ENCODE measurements at regions not wholly inside any gene's neighbourhood (a gene's known extent, or its start where the extent isn't known, plus 50 kb on each side); places are given as distances from the start of the nearest gene placed in this dataset.

DNA sequence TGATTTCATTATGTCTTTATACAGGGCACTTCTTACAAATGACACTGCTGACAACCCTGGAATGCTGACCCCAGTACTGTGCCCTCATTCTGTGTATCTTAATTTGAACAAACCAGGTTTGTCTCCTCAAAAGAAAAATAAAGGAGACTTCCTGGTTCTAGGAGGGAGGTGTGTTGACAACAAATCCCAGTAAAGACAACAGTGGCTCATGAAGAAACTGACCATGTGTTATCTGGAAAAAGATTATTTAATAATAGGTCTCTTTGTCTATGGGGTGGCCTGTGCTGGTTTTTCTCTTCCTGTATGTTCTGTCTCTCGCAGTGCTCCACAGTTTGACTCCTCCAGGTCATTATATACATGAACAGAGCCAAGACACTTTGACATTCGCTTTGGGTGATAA, 454.6 kb downstream of the LMO4 start:
- DNase-seq (ENCODE audit: low read depth), result no peak

GRCh38 chr1:87785386-87785785, 456.7 kb downstream of the LMO4 start:
- no peak for DNase-seq (ENCODE audit: low read depth)

- DNase-seq (ENCODE audit: low read depth), result no peak
These were observed 457.5 kb downstream of the LMO4 start for GRCh38 chr1:87786229-87786628.

DNA sequence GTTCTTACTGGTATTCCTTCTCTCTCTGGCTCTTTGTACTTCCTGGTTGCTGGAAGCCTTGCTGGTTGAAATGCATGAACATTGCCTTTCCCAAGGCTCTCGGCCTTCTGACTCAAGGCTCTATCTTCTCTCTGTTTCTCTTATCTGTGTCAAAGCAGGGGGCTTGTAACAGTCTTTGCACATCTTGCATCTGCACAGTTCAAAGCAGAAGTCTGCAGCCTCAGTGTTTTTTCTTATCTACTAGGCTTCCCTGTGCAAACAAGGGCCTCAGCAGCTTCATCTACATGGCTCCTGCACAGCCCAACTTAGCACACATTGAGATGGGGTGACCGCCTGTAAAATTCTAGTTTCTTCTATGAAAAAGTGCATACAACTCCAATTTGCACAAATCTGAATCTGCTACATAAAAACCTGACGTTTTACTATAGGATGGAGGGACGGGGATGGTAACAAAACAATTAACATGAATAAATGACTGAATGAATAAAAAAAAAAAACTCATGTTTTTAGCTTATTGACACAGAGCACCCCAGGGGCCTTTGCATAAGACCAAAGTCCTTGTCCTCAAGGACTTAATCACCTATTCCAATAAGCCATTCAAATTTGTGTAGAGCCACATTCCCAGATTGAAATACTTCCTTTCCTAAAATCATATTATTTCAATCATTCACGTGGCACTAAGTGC, 458.3 kb downstream of the LMO4 start:
- no peak for DNase-seq (ENCODE audit: low read depth)

DNA sequence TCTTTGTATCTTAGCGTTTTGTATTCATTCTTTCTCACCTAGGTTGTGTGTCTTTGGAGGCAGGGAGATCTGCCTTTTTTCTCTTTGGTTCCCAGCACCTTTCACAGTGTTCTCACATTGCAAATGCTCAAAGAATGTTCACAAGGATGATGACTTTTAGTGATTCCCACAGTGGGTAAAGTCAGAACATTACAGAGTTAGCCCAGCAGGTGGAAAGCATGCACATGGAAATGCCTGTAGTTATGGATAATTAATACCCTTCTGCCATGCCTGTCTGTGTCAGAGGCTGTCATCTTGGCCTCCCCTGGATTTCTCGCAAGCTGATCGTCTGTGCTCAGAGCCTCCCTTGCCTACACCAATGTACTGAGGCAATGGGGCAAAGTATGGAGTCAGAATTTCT, 458.9 kb downstream of the LMO4 start:
- peak; percentile 80 for DNase-seq (ENCODE audit: low read depth)

DNA sequence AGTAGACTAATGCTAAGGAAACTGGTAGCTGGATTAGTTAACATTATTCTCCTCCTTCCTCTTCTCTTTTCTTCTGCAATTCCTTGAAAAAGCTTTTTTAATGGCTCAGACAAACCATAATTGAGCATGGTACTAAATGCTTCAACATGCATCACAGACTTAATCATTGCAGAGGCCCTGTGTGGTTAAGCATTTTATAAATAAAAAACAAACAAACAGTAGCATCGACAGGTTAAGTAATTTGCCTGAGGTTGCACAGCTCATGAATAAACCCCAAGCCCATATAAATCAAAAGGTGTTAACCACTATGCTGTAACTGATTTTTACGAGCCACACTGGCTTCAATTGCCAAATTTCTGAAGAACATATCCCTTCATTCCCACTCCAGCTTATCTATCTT, 462.1 kb downstream of the LMO4 start:
- DNase-seq (ENCODE audit: low read depth), result peak; percentile 45

DNA sequence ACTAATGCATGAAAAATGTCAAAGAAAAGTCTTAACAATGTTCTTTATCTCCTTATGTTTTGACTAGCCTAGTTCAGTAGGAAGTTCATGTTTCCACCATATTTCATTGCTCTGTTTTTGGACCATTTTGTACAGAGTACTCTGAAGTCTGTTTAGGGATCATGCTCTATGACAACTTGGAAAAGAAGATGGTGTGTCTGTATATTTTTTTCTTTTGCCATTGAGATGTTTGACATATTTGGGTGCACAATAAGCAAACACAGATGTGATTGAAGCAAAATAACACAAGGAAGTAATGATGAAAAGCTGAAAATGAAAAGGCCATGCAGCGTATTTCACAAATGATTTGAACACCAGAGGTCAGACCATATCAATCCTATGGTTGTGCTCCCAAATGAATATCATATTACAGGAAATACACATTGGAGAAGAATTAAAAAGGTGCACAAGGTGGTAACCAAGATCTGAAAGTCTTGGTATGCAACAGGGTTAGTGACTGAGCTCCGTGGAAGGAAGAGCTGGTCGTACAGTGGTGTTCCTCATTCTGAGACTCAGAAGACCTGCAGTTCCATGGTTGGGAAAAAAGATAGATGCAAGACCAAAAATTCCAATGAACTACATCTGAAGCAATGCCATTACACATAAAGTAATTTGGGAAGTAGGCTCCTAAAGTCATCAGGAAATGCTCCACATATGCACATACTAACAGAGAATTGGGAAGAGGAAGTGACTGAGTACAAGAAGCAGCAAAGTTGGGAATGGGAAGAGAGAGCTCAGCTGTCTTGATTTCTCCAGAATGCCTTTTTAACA, 463.5 kb downstream of the LMO4 start:
- no peak for DNase-seq (ENCODE audit: low read depth)

DNA sequence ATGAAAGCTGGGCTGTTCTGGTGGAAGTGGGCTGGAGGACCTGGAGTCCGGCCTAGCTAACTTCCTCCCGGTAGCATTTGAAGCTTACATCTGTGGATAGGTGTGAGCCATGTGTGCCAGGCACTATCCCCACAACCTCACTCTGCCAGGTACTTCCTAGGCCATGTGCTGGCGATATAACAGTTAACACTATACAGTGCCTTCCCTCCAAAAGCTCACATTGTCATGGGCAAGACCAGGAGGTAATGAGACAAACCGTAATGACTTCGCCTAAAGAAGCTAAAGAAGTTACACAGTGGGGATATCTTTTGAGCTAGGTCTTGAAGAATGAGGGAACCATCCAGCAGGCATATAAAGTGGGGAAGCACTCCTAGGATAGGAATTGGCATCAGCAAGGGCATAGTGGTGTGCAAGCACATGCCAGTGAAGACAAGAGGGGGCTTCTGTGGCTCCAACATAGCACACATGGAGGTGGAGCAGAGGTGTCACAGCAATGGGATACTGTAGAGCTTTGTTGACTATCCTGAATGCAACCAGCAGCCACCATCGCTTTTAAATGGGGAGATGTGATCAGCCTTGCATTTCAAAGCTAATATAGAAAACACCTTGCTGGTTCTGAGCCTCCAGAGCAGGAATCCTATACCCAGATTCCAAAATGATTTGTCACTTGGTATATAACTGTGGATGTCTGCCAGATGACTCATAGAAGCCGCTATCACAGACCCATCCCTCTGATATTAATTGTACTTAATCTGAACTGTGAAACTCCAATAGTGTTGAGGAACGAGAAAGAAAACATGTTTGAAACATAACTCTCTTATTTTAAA, 466.3 kb downstream of the LMO4 start:
- peak; percentile 93 for DNase-seq (ENCODE audit: low read depth)

- peak; percentile 91 for DNase-seq (ENCODE audit: low read depth)
These were observed 467.1 kb downstream of the LMO4 start for GRCh38 chr1:87795615-87796337.

DNA sequence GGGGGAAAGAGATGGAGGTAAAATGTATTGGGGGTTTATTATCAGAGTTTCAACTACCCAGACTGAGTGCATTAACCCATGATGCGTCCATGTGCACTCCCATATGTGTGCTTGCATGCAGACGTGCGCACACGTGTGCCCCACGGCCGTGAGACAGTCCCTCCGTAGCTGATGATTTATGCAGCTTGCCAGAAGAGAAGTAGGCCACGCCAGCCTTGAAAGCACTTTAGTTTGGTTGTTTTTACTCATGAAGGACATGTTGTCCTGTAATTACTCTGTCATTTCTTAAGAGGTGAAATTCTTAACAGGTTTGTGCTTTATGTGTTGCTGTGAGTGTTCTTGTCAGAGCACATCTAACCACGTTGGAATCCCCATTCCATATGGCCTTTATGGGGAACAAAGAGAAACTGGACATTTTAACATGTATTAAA, 467.8 kb downstream of the LMO4 start:
- DNase-seq (ENCODE audit: low read depth), result peak; percentile 62

- no peak for DNase-seq (ENCODE audit: low read depth)
These were observed 470.8 kb downstream of the LMO4 start for GRCh38 chr1:87799451-87799850.

DNA sequence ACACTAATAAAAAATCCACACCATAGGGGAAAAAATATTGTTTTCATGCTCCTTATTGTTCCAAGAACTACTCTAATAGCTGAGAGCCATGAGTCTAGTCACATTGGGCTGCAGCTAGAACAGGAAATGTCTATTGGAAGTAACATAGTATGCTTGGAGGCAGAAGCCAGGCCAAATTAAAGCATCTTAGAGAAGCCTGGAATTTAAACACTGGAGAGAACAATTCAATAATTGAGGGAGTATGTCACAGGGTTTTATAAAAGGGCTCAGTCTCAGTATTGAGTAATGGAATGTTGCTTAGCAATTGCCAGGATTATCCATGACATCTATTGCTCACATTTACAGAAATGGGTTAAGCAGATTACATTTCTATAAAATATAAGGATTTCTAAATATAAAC, 471.3 kb downstream of the LMO4 start:
- no peak for DNase-seq (ENCODE audit: low read depth)

GRCh38 chr1:87803375-87803774, 474.7 kb downstream of the LMO4 start:
- no peak for DNase-seq (ENCODE audit: low read depth)

GRCh38 chr1:87804128-87804527, 475.4 kb downstream of the LMO4 start:
- DNase-seq (ENCODE audit: low read depth), result no peak

DNA sequence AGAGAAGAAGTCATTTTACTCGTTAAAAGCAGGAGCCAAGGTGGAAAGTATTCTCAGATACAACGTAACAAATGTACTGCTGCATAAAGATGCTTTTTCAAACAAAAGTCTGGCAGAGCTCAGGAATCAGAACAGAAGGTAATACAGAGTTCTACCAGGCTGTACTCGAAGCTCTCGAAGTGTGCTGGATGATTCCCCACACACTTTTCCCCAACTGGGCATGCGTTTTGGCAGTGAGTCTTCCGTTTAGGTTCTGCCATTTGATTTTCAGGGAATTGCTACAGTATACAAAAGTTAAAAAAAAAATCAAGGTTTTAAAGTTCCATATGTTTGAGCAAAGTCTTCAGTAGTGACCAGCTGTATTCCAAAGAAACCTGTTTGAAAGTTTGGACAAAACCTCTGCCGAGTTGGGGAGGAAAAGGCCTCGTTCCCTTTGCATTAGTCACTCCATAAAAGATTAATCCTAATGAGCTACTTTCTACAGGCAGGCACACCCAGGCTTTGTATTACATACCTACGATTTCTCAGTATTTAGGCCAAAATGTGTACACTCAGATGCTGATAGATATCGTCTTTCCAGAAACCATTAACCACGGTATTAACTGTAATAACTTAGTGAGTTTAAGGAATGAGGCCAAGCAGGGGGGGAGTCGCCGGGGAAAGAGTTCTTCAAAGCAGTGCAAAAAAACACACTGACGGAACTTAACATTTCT, 477.1 kb downstream of the LMO4 start:
- peak; percentile 96 for DNase-seq (ENCODE audit: low read depth)

DNA sequence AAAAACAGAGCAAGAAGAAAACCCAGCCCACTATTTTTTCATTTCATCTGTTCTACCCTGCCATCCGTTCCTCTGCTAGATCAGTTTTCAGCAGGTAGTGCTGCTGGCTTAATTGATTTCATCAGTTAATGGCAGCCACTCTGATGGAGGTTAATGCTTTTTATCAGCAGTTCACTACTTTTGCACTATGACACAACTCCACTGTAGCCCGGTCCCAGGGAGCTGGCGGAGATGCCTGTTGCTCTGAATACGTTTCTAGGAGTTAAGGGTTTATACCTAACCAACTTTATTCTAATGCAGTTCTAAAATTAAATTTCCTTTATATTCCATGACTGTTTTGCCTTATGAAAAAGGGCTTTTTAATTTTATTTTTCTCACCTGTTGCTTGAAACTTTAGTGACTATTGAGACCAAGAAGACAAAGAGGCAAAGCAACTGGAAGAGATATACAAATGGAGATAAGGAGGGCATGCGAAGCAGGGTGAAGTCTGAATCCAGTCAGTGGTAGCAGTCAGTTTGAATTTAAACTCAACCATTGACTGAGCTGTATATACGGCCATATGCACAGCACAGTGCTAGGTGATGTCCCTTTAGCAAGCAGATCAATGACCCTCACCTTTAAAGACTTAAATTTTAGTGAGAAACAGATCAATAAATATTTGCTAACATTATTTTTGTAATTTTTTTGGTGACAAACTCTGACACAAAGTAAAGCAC, 477.9 kb downstream of the LMO4 start:
- DNase-seq (ENCODE audit: low read depth), result no peak

DNA sequence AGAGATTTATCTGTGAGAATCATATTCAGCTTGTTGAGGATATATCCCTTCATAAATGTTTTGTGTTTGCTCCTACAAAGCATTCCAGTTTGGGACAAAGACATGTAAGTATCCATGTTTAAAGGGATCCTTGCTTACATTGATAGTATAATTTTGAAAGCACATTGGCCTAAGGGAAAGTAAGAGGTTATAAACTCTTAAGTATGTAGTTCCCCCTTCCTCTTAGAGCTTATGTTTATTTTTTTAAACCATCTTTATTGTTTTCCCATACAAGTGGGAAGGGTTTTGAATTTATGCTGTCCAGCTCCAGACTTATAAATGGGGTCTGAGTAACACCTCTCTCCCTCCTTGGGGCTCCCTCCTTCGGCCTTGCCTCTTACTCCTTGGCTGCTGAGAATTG, 481.5 kb downstream of the LMO4 start:
- DNase-seq (ENCODE audit: low read depth), result no peak

DNA sequence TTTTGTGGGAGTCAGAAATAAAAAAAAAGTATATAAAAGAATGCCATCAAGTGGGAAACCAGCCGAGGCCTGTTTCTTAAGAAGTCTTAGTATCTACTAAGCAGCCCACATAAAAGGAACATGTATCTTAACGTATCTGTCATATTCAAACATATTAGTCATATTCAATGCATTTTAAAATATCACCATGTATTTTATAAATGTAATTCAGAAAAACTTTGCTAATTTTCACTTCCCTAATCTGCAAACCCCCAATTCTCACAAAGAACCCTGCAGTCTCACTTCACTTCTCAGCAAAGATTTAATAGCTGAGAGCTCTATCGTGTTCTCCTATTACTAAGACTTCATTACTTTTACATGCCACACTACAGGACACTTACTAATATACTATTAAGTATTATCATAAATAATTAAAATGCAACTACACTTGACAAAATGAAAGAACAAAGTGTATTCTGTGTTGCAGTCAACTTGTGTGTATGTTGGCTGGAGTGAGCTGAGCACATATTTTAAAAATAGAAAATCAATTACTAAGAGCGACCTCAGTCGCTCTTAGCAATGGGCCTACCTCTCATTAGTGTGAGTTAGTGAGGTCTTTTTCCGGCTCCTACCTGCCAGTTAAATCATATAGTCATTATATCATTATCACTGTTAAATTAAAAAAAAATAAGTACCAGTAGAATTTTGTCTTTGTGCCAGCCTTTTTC, 484.3 kb downstream of the LMO4 start:
- no peak for DNase-seq (ENCODE audit: low read depth)

DNA sequence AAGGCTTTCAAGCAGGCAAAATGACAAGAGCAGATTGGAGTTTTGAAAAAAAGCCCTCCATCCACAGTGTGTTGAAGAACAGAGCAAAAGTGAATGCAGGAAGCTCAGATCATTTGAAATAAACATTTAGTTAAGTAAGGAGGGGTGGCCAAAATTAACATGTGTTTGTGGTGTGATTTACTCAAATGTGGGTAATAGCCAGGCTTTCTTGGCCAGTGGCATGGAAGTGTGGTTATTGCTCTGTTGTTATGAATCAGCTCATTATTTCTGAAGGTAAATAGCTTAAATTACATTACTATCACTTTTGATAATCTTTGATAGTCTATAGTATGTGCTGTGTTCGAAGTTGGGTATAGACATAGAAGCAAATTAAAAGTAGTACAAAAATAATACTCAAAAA, 485.9 kb downstream of the LMO4 start:
- DNase-seq (ENCODE audit: low read depth), result no peak

DNA sequence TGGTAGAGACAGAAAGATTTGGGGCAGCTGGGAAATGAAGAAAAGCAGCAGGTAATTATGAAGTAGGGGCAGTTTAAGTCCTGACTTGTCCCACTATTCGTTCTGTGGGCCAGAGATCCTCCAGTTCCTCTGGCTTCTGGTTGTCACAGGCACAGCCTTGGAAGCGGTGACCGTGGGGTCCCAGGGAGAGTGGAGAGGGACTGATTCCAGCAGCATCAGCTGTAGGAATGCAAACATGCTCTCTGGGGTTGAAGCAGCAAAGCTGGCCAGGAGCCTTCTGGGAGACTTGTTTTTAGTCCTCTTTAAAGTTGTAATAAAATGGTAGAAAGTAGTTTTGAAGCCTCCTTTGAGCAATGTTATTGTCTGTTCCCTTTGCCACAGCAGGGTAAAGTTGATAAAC, 488.0 kb downstream of the LMO4 start:
- no peak for DNase-seq (ENCODE audit: low read depth)

All from renal cortical epithelial cell (primary cell).